ENCODE measurements at regions not wholly inside any gene's neighbourhood (a gene's known extent, or its start where the extent isn't known, plus 50 kb on each side); places are given as distances from the start of the nearest gene placed in this dataset.
A peak's percentile ranks its signal among the peaks of the same experiment; 100 is the strongest.

- no peak overlapping the region for H3K27ac Mint-ChIP-seq
- peaks cover 4% of the 10 kb centered on the region for H3K4me1 Mint-ChIP-seq (ENCODE audit: low read depth)
- DNase-seq (ENCODE audit: low spot score, unreplicated experiment): no peak
- no peaks in the 10 kb centered on the region for H3K27me3 Mint-ChIP-seq
- H3K9me3 Mint-ChIP-seq (ENCODE audit: low read depth): peaks cover 3% of the 10 kb centered on the region
- H3K36me3 Mint-ChIP-seq (ENCODE audit: insufficient read depth): no peaks in the 10 kb centered on the region
- H3K4me3 Mint-ChIP-seq (ENCODE audit: low read depth): no peak overlapping the region
- TF ChIP-seq CTCF (IDR thresholded peaks at IDR 0.05; ENCODE audit: unreplicated experiment): no peak
Measured at GRCh38 chr1:199665371-199665770, 362.1 kb upstream of the NR5A2 start.

GRCh38 chr1:199667089-199667488, 360.4 kb upstream of the NR5A2 start:
- peaks cover 4% of the 10 kb centered on the region for H3K4me1 Mint-ChIP-seq (ENCODE audit: low read depth)
- no peaks in the 10 kb centered on the region for H3K27me3 Mint-ChIP-seq
- no peak overlapping the region for H3K27ac Mint-ChIP-seq
- DNase-seq (ENCODE audit: low spot score, unreplicated experiment): no peak
- H3K9me3 Mint-ChIP-seq (ENCODE audit: low read depth): peaks cover 3% of the 10 kb centered on the region
- H3K4me3 Mint-ChIP-seq (ENCODE audit: low read depth): no peak overlapping the region
- no peaks in the 10 kb centered on the region for H3K36me3 Mint-ChIP-seq (ENCODE audit: insufficient read depth)
- no peak for TF ChIP-seq CTCF (IDR thresholded peaks at IDR 0.05; ENCODE audit: unreplicated experiment)

GRCh38 chr1:199669916-199670315, 357.6 kb upstream of the NR5A2 start:
- Mint-ChIP-seq H3K27ac (no peak overlapping the region), H3K4me3 (ENCODE audit: low read depth) (no peak overlapping the region), H3K9me3 (ENCODE audit: low read depth) (peaks cover 3% of the 10 kb centered on the region), H3K27me3 (no peaks in the 10 kb centered on the region), H3K4me1 (ENCODE audit: low read depth) (peaks cover 4% of the 10 kb centered on the region), H3K36me3 (ENCODE audit: insufficient read depth) (no peaks in the 10 kb centered on the region)
- DNase-seq (ENCODE audit: low spot score, unreplicated experiment): no peak
- no peak for TF ChIP-seq CTCF (IDR thresholded peaks at IDR 0.05; ENCODE audit: unreplicated experiment)

- no peaks in the 10 kb centered on the region for H3K9me3 Mint-ChIP-seq (ENCODE audit: low read depth)
- no peak for DNase-seq (ENCODE audit: low spot score, unreplicated experiment)
- TF ChIP-seq CTCF (IDR thresholded peaks at IDR 0.05; ENCODE audit: unreplicated experiment): no peak
- no peak overlapping the region for H3K4me3 Mint-ChIP-seq (ENCODE audit: low read depth)
- peaks cover 1% of the 10 kb centered on the region for H3K4me1 Mint-ChIP-seq (ENCODE audit: low read depth)
- H3K27ac Mint-ChIP-seq: no peak overlapping the region
- H3K36me3 Mint-ChIP-seq (ENCODE audit: insufficient read depth): no peaks in the 10 kb centered on the region
- no peaks in the 10 kb centered on the region for H3K27me3 Mint-ChIP-seq
Measured at GRCh38 chr1:199671684-199672083, 355.8 kb upstream of the NR5A2 start.

- no peaks in the 10 kb centered on the region for H3K27me3 Mint-ChIP-seq
- no peak for DNase-seq (ENCODE audit: low spot score, unreplicated experiment)
- H3K36me3 Mint-ChIP-seq (ENCODE audit: insufficient read depth): no peaks in the 10 kb centered on the region
- H3K27ac Mint-ChIP-seq: no peak overlapping the region
- no peaks in the 10 kb centered on the region for H3K9me3 Mint-ChIP-seq (ENCODE audit: low read depth)
- no peak overlapping the region for H3K4me3 Mint-ChIP-seq (ENCODE audit: low read depth)
- no peaks in the 10 kb centered on the region for H3K4me1 Mint-ChIP-seq (ENCODE audit: low read depth)
- peak; percentile 27 for TF ChIP-seq CTCF (IDR thresholded peaks at IDR 0.05; ENCODE audit: unreplicated experiment)
Measured at GRCh38 chr1:199675937-199676336, 351.6 kb upstream of the NR5A2 start.
